H1 (cell line): ENCODE measurements at regions not wholly inside any gene's neighbourhood (a gene's known extent, or its start where the extent isn't known, plus 50 kb on each side); places are given as distances from the start of the nearest gene placed in this dataset.

ENCODE experiments used
- CTCF ChIA-PET: fragments of 300-600 bp; sonication (Branson Sonifier 250); formaldehyde crosslinking; loops from one replicate; lab custom pipeline; 2021; ENCODE audit not compliant: partially characterized antibody; lab: Charles Lee
- POLR2A ChIA-PET: fragments of 300-600 bp; sonication (Branson Sonifier 250); formaldehyde crosslinking; loops from one replicate; lab custom pipeline; 2021; ENCODE audit warnings: inconsistent platforms; ENCODE audit not compliant: partially characterized antibody; lab: Charles Lee
- DNase-seq, 2 experiments: peaks; one replicate each; pipeline versions ENCODE4 v3.0.0 to v3.0.0-alpha.2; 2010 to 2022; ENCODE audit warnings: low spot score in 2 of 2, low read depth in 1 of 2, mixed read lengths in 1 of 2
- FAIRE-seq: peaks from 2 replicates; lab custom pipeline; 2011; peaks lifted over from hg19 to GRCh38; lab: Jason Lieb, UNC
- H2AFZ ChIP-seq: 2 replicates; pipeline ENCODE4 v1.8.1; 2012; ENCODE audit warnings: low read length, inconsistent platforms
- H2AK5ac ChIP-seq: 2 replicates; pipeline ENCODE4 v1.6.1; 2013; ENCODE audit warnings: low read depth, low read length
- H2BK120ac ChIP-seq: replicated peaks from 2 replicates; pipeline ENCODE3; 2013; ENCODE audit warnings: low read depth, low read length, inconsistent platforms
- H2BK12ac ChIP-seq: 2 replicates; pipeline ENCODE4 v1.6.1; 2013; ENCODE audit warnings: low read depth, low read length
- H2BK15ac ChIP-seq: 2 replicates; pipeline ENCODE4 v1.6.1; 2013; ENCODE audit warnings: low read length
- H2BK20ac ChIP-seq: 2 replicates; pipeline ENCODE4 v1.6.1; 2013; ENCODE audit warnings: low read length
- H2BK5ac ChIP-seq: 2 replicates; pipeline ENCODE4 v1.6.1; 2013; ENCODE audit warnings: low read depth, low read length
- H3K14ac ChIP-seq: 2 replicates; pipeline ENCODE4 v1.6.1; 2013; ENCODE audit warnings: inconsistent platforms; ENCODE audit not compliant: insufficient read length
- H3K18ac ChIP-seq: 2 replicates; pipeline ENCODE4 v1.6.1; 2013; ENCODE audit warnings: low read length; ENCODE audit errors: extremely low read depth
- H3K23ac ChIP-seq: 2 replicates; pipeline ENCODE4 v1.6.1; 2013; ENCODE audit warnings: inconsistent platforms; ENCODE audit not compliant: insufficient read length
- H3K23me2 ChIP-seq: 2 replicates; pipeline ENCODE4 v1.6.1; 2013; ENCODE audit warnings: low read depth, low read length
- H3K27ac ChIP-seq: 2 replicates; pipeline ENCODE4 v1.6.1; 2011; ENCODE audit warnings: low read depth, low read length, inconsistent platforms
- H3K27me3 ChIP-seq, 4 experiments: replicated peaks in 1 of 4; 1 replicate in 1 of 4; 2 replicates in 3 of 4; pipeline versions ENCODE4 v1.6.1 to v1.8.1; 2011 to 2013; ENCODE audit warnings: low read length in 3 of 4, mild to moderate bottlenecking in 3 of 4, inconsistent platforms in 2 of 4, mixed read lengths in 2 of 4, moderate library complexity in 1 of 4; ENCODE audit not compliant: control insufficient read depth in 3 of 4, insufficient read depth in 3 of 4; ENCODE audit errors: extremely low read depth in 1 of 4
- H3K36me3 ChIP-seq, 4 experiments: 2 replicates each; pipeline versions ENCODE4 v1.6.1 to v1.8.1; 2011 to 2013; ENCODE audit warnings: mild to moderate bottlenecking in 4 of 4, low read length in 3 of 4, moderate library complexity in 2 of 4, control low read depth in 1 of 4, inconsistent platforms in 1 of 4; ENCODE audit not compliant: insufficient read depth in 4 of 4, control insufficient read depth in 2 of 4
- H3K4ac ChIP-seq: replicated peaks from 2 replicates; pipeline ENCODE3; 2013; ENCODE audit warnings: low read length, low read depth, mixed read lengths, inconsistent platforms; ENCODE audit not compliant: insufficient read length
- H3K4me1 ChIP-seq, 4 experiments: replicated peaks in 1 of 4; 1 replicate in 1 of 4; 2 replicates in 3 of 4; pipeline versions ENCODE4 v1.6.1 to v1.8.1; 2011 to 2013; ENCODE audit warnings: low read length in 3 of 4, inconsistent platforms in 2 of 4, mixed read lengths in 1 of 4; ENCODE audit not compliant: insufficient read depth in 4 of 4, control insufficient read depth in 3 of 4
- H3K4me2 ChIP-seq, 2 experiments: 2 replicates each; pipeline versions ENCODE4 v1.6.1 to v1.8.1; 2011 to 2013; ENCODE audit warnings: low read depth in 2 of 2, low read length in 2 of 2, control low read depth in 1 of 2, inconsistent platforms in 1 of 2, mild to moderate bottlenecking in 1 of 2; ENCODE audit not compliant: insufficient read depth in 1 of 2
- H3K4me3 ChIP-seq, 4 experiments: fragments of 200-600, 300-600 bp in 1 of 4; sonication (generic), shearing (Covaris generic), sonication (Bioruptor Twin) in 1 of 4; 2 replicates each; pipeline versions ENCODE4 v1.5.1 to v1.8.1; 2011 to 2016; ENCODE audit warnings: low read length in 4 of 4, low read depth in 3 of 4, control low read depth in 2 of 4, inconsistent platforms in 2 of 4, mild to moderate bottlenecking in 2 of 4, mixed read lengths in 1 of 4, moderate library complexity in 1 of 4; ENCODE audit not compliant: insufficient read depth in 2 of 4; ENCODE audit errors: extremely low read depth in 1 of 4
- H3K56ac ChIP-seq: replicated peaks from 2 replicates; pipeline ENCODE3; 2013; ENCODE audit warnings: low read depth, mild to moderate bottlenecking, mixed read lengths, low read length, inconsistent platforms; ENCODE audit not compliant: insufficient read length
- H3K79me1 ChIP-seq: 2 replicates; pipeline ENCODE4 v1.6.1; 2013; ENCODE audit warnings: low read depth, low read length, control low read depth
- H3K79me2 ChIP-seq, 2 experiments: 2 replicates each; pipeline versions ENCODE4 v1.6.1 to v1.8.1; 2012 to 2013; ENCODE audit warnings: low read length in 2 of 2, mild to moderate bottlenecking in 2 of 2, inconsistent platforms in 1 of 2; ENCODE audit not compliant: insufficient read depth in 2 of 2, control insufficient read depth in 1 of 2
- H3K9ac ChIP-seq, 4 experiments: replicated peaks in 1 of 4; 1 replicate in 1 of 4; 2 replicates in 3 of 4; pipeline versions ENCODE4 v1.6.1 to v1.8.1; 2011 to 2013; ENCODE audit warnings: low read depth in 3 of 4, low read length in 3 of 4, control low read depth in 2 of 4, mild to moderate bottlenecking in 2 of 4, moderate library complexity in 2 of 4, inconsistent platforms in 1 of 4; ENCODE audit errors: extremely low read depth in 1 of 4
- H3K9me3 ChIP-seq, 2 experiments: 2 replicates each; pipeline versions ENCODE4 v1.6.1 to v1.8.1; 2012 to 2013; ENCODE audit warnings: mild to moderate bottlenecking in 2 of 2, moderate library complexity in 2 of 2, control low read depth in 1 of 2, inconsistent platforms in 1 of 2, low read depth in 1 of 2, low read length in 1 of 2, mixed read lengths in 1 of 2; ENCODE audit not compliant: insufficient read depth in 2 of 2
- H4K20me1 ChIP-seq, 2 experiments: replicated peaks in 1 of 2; 2 replicates each; pipeline versions ENCODE3 to v1.8.1; 2011 to 2013; ENCODE audit warnings: inconsistent platforms in 2 of 2, low read length in 2 of 2, mild to moderate bottlenecking in 1 of 2; ENCODE audit not compliant: insufficient read depth in 2 of 2, control insufficient read depth in 1 of 2
- H4K5ac ChIP-seq: 2 replicates; pipeline ENCODE4 v1.6.1; 2013; ENCODE audit warnings: low read length, low read depth, mixed read lengths, inconsistent platforms; ENCODE audit not compliant: insufficient read length
- H4K8ac ChIP-seq: 2 replicates; pipeline ENCODE4 v1.8.0; 2013; ENCODE audit warnings: mild to moderate bottlenecking, moderate library complexity, low read length, inconsistent platforms; ENCODE audit not compliant: insufficient read depth; ENCODE audit errors: extremely low read depth
- H4K91ac ChIP-seq: replicated peaks from 2 replicates; pipeline ENCODE3; 2013; ENCODE audit warnings: low read length, mixed read lengths, inconsistent platforms; ENCODE audit not compliant: insufficient read length
- CBX5 ChIP-seq: fragments of 300-800, 300-1000 bp; sonication (generic); IDR thresholded peaks from 2 replicates; pipeline ENCODE4 v1.7.1; 2016; ENCODE audit warnings: antibody characterized with exemption, low read length, low read depth
- CHD1 ChIP-seq: IDR thresholded peaks from 2 replicates; pipeline ENCODE4 v1.6.1; 2012; ENCODE audit warnings: low read depth, low read length, improper control_type of control experiment
- EGR1 ChIP-seq: IDR thresholded peaks from 2 replicates; pipeline ENCODE4 v1.6.1; 2011; ENCODE audit warnings: low read depth, low read length, borderline replicate concordance
- GTF2F1 ChIP-seq: IDR thresholded peaks from 2 replicates; pipeline ENCODE4 v1.6.1; 2012; ENCODE audit warnings: low read depth, low read length, improper control_type of control experiment, borderline replicate concordance
- JUN ChIP-seq: IDR thresholded peaks from 2 replicates; pipeline ENCODE4 v1.6.1; 2011; ENCODE audit warnings: low read depth, mild to moderate bottlenecking, improper control_type of control experiment, low read length
- KDM1A ChIP-seq: fragments of 200-600, 300-600 bp; sonication (generic); IDR thresholded peaks from 2 replicates; pipeline ENCODE4 v1.7.1; 2016; ENCODE audit warnings: mild to moderate bottlenecking, low read length, borderline replicate concordance
- MAX ChIP-seq: IDR thresholded peaks from 2 replicates; pipeline ENCODE4 v1.6.1; 2012; ENCODE audit warnings: inconsistent platforms
- PHF8 ChIP-seq: fragments of 200-600 bp; sonication (generic); conservative IDR thresholded peaks from 2 replicates; pipeline ENCODE4 v1.7.1; 2012; ENCODE audit warnings: low read depth, mild to moderate bottlenecking, inconsistent platforms, low read length, moderate library complexity
- POU5F1 ChIP-seq: IDR thresholded peaks from 2 replicates; pipeline ENCODE4 v1.6.1; 2011; ENCODE audit warnings: low read depth, mild to moderate bottlenecking, low read length, moderate library complexity
- SAP30 ChIP-seq: fragments of 300-600 bp; sonication (generic); IDR thresholded peaks from 2 replicates; pipeline ENCODE4 v1.7.1; 2012; ENCODE audit warnings: low read length, moderate library complexity, mild to moderate bottlenecking, inconsistent platforms; ENCODE audit not compliant: insufficient read depth, insufficient replicate concordance
- SIX5 ChIP-seq: IDR thresholded peaks from 2 replicates; pipeline ENCODE4 v1.6.1; 2011; ENCODE audit warnings: mild to moderate bottlenecking, low read depth, low read length
- SP1 ChIP-seq: IDR thresholded peaks from 2 replicates; pipeline ENCODE4 v1.6.1; 2011; ENCODE audit warnings: low read depth, low read length
- SUZ12 ChIP-seq: fragments of 200-600 bp; sonication (generic); IDR thresholded peaks from 2 replicates; pipeline ENCODE4 v1.6.1; 2012; ENCODE audit warnings: mild to moderate bottlenecking, inconsistent platforms, low read length, moderate library complexity, mixed read lengths
- TAF1 ChIP-seq: IDR thresholded peaks from 2 replicates; pipeline ENCODE4 v1.6.1; 2011; ENCODE audit warnings: mild to moderate bottlenecking, low read depth, low read length
- TCF12 ChIP-seq: IDR thresholded peaks from 2 replicates; pipeline ENCODE4 v1.6.1; 2011; ENCODE audit warnings: low read depth, mild to moderate bottlenecking, low read length
- YY1 ChIP-seq: IDR thresholded peaks from 2 replicates; pipeline ENCODE4 v1.6.1; 2011; ENCODE audit warnings: low read depth, mild to moderate bottlenecking, low read length
- WGBS, 2 experiments: shearing (Covaris generic) in 1 of 2; methylation state at CpG; one replicate each; pipeline versions ENCODE4 v1.1.6 to v1.1.7; 2013 to 2015; ENCODE audit warnings: low lambda C conversion rate in 2 of 2, mixed read lengths in 2 of 2, inconsistent platforms in 1 of 2, low coverage in 1 of 2, missing lambda C conversion rate in 1 of 2; ENCODE audit not compliant: insufficient replicate concordance in 2 of 2, insufficient coverage in 1 of 2, insufficient read length in 1 of 2; ENCODE audit errors: extremely low coverage in 1 of 2, missing lambda C conversion rate in 1 of 2; 5-methylcytosine and 5-hydroxymethylcytosine counted together

GRCh38 chr1:74830766-74831165 lies 97.8 kb downstream of the TYW3 start:
- H3K4me3 ChIP-seq, result no peak overlapping the region
- H2BK5ac ChIP-seq, result no peak overlapping the region
- ChIA-PET POLR2A (no interaction called here), CTCF (interaction anchor here (0.7 kb wide), 1 partner anchor 17 kb away, joined by 3 read pairs; no protein-coding TSS in a partner anchor)
- H3K18ac ChIP-seq, result no peak overlapping the region
- no peaks in the 10 kb centered on the region for H4K20me1 ChIP-seq
- DNase-seq (no peak), FAIRE-seq (no peak)
- no peak overlapping the region for H4K8ac ChIP-seq
- no peak overlapping the region for H3K23ac ChIP-seq
- H3K27ac ChIP-seq, result no peak overlapping the region
- no peak overlapping the region for H3K9ac ChIP-seq
- no peak overlapping the region for H3K14ac ChIP-seq
- no peaks in the 10 kb centered on the region for H3K79me2 ChIP-seq
- H3K36me3 ChIP-seq, result no peaks in the 10 kb centered on the region
- H3K23me2 ChIP-seq, result no peaks in the 10 kb centered on the region
- no peak overlapping the region for H3K56ac ChIP-seq
- H2AK5ac ChIP-seq, result no peak overlapping the region
- no peaks in the 10 kb centered on the region; a peak in 2 of 7 replicates for H3K27me3 ChIP-seq
- H2BK120ac ChIP-seq, result no peak overlapping the region
- no peak overlapping the region for H4K5ac ChIP-seq
- H2BK20ac ChIP-seq, result no peak overlapping the region
- H4K91ac ChIP-seq, result no peak overlapping the region
- no peak overlapping the region for H3K4ac ChIP-seq
- TF ChIP-seq MAX, result no peak
- TF ChIP-seq TAF1, result no peak
- TF ChIP-seq TCF12, result no peak
- TF ChIP-seq SP1, result no peak
- no peak for TF ChIP-seq SIX5
- no peak for TF ChIP-seq SAP30
- no peak for TF ChIP-seq SUZ12
- no peak for TF ChIP-seq GTF2F1
- no peak for TF ChIP-seq PHF8
- no peak for TF ChIP-seq CHD1
- no peak for TF ChIP-seq JUN
- TF ChIP-seq YY1, result no peak
- TF ChIP-seq CBX5, result no peak
- no peak for TF ChIP-seq POU5F1
- TF ChIP-seq KDM1A, result no peak
- no peak for TF ChIP-seq EGR1
- H3K4me1 ChIP-seq, result no peaks in the 10 kb centered on the region
- H2BK12ac ChIP-seq, result no peak overlapping the region
- H2BK15ac ChIP-seq, result no peak overlapping the region
- no peak overlapping the region for H3K4me2 ChIP-seq
- H2AFZ ChIP-seq, result no peak overlapping the region
- 92% methylated on average over 2 of the region's 2 CpGs; no CpG with 5 or more reads in 1 of the 2 experiments for WGBS, 2 experiments
- H3K79me1 ChIP-seq, result no peaks in the 10 kb centered on the region
- no peaks in the 10 kb centered on the region for H3K9me3 ChIP-seq
